Liver (tissue), 8 donors: ENCODE measurements at regions not wholly inside any gene's neighbourhood (a gene's known extent, or its start where the extent isn't known, plus 50 kb on each side); places are given as distances from the start of the nearest gene placed in this dataset.

Experiments
- DNase-seq: peaks from one replicate; pipeline ENCODE4 v3.0.0-alpha.2; 2017; ENCODE audit warnings: low spot score
- H3K27ac ChIP-seq, 2 donors: one replicate each; pipeline ENCODE4 v1.7.0; 2013; ENCODE audit warnings: inconsistent platforms in 2 of 2, low read length in 2 of 2, control low read depth in 1 of 2, low read depth in 1 of 2, mild to moderate bottlenecking in 1 of 2
- H3K27me3 ChIP-seq, 4 donors: one replicate each; pipeline versions ENCODE4 v1.6.1 to v1.7.0; 2013; ENCODE audit warnings: low read length in 3 of 4, inconsistent platforms in 1 of 4, mild to moderate bottlenecking in 1 of 4, moderate library complexity in 1 of 4; ENCODE audit not compliant: control insufficient read depth in 4 of 4, insufficient read depth in 4 of 4
- H3K36me3 ChIP-seq, 4 donors: one replicate each; pipeline versions ENCODE4 v1.6.1 to v1.7.0; 2013; ENCODE audit warnings: low read length in 3 of 4, mild to moderate bottlenecking in 3 of 4, low read depth in 1 of 4, moderate library complexity in 1 of 4; ENCODE audit not compliant: control insufficient read depth in 4 of 4, insufficient read depth in 3 of 4
- H3K4me1 ChIP-seq, 4 donors: one replicate each; pipeline versions ENCODE4 v1.6.1 to v1.7.0; 2013; ENCODE audit warnings: low read length in 3 of 4, mild to moderate bottlenecking in 3 of 4, moderate library complexity in 1 of 4; ENCODE audit not compliant: control insufficient read depth in 4 of 4, insufficient read depth in 4 of 4
- H3K4me3 ChIP-seq, 3 donors: one replicate each; pipeline versions ENCODE4 v1.6.1 to v1.7.0; 2013; ENCODE audit warnings: low read length in 3 of 3, control low read depth in 1 of 3, low read depth in 1 of 3, mild to moderate bottlenecking in 1 of 3
- H3K9ac ChIP-seq, 2 donors: one replicate each; pipeline ENCODE4 v1.7.0; 2013; ENCODE audit warnings: low read length in 2 of 2, mild to moderate bottlenecking in 2 of 2, moderate library complexity in 2 of 2, control low read depth in 1 of 2, low read depth in 1 of 2
- H3K9me3 ChIP-seq, 4 donors: one replicate each; pipeline versions ENCODE4 v1.6.1 to v1.7.0; 2013; ENCODE audit warnings: low read length in 3 of 4; ENCODE audit not compliant: control insufficient read depth in 4 of 4
- EGR1 ChIP-seq, 2 donors: IDR thresholded peaks; 2 replicates each; pipeline ENCODE4 v1.6.1; 2016 to 2018; ENCODE audit warnings: antibody characterized with exemption in 2 of 2, low read depth in 2 of 2
- FOXA1 ChIP-seq: IDR thresholded peaks from 2 replicates; pipeline ENCODE4 v1.6.1; 2016; ENCODE audit warnings: antibody characterized with exemption
- FOXA2 ChIP-seq: IDR thresholded peaks from 2 replicates; pipeline ENCODE4 v1.6.1; 2016; ENCODE audit warnings: antibody characterized with exemption
- GABPA ChIP-seq, 2 donors: IDR thresholded peaks in 1 of 2; conservative IDR thresholded peaks in 1 of 2; 2 replicates each; pipeline ENCODE4 v1.6.1; 2016; ENCODE audit warnings: antibody characterized with exemption in 2 of 2, mild to moderate bottlenecking in 1 of 2, moderate library complexity in 1 of 2
- HNF4A ChIP-seq, 2 donors: conservative IDR thresholded peaks; 2 replicates each; pipeline ENCODE4 v1.6.1; 2016; ENCODE audit warnings: antibody characterized with exemption in 2 of 2, mild to moderate bottlenecking in 2 of 2
- HNF4G ChIP-seq: IDR thresholded peaks from 2 replicates; pipeline ENCODE4 v1.6.1; 2016; ENCODE audit warnings: antibody characterized with exemption
- JUND ChIP-seq, 2 donors: IDR thresholded peaks; 2 replicates each; pipeline ENCODE4 v1.6.1; 2016; ENCODE audit warnings: antibody characterized with exemption in 2 of 2
- NR2F2 ChIP-seq: IDR thresholded peaks from 2 replicates; pipeline ENCODE4 v1.6.1; 2016; ENCODE audit warnings: antibody characterized with exemption
- RAD21 ChIP-seq, 2 donors: IDR thresholded peaks; 2 replicates each; pipeline ENCODE4 v1.6.1; 2016; ENCODE audit warnings: antibody characterized with exemption in 2 of 2, mild to moderate bottlenecking in 2 of 2
- RXRA ChIP-seq, 2 donors: IDR thresholded peaks; 2 replicates each; pipeline ENCODE4 v1.6.1; 2017 to 2018; ENCODE audit warnings: antibody characterized with exemption in 2 of 2, mild to moderate bottlenecking in 1 of 2
- SP1 ChIP-seq: IDR thresholded peaks from 2 replicates; pipeline ENCODE4 v1.6.1; 2018; ENCODE audit warnings: antibody characterized with exemption, mild to moderate bottlenecking
- TAF1 ChIP-seq: conservative IDR thresholded peaks from 2 replicates; pipeline ENCODE4 v1.6.1; 2016; ENCODE audit warnings: antibody characterized with exemption, mild to moderate bottlenecking
- YY1 ChIP-seq: IDR thresholded peaks from 2 replicates; pipeline ENCODE4 v1.6.1; 2016; ENCODE audit warnings: antibody characterized with exemption, mild to moderate bottlenecking
- WGBS: extraction: QIAGEN DNeasy Blood & Tissue Kit; methylation state at CpG from one replicate; pipeline ENCODE4 v1.1.7; 2013; 5-methylcytosine and 5-hydroxymethylcytosine counted together
- TF ChIP-seq, protein P1 (sequence below): IDR thresholded peaks from 2 replicates; pipeline ENCODE4 v1.6.1; 2016; ENCODE audit warnings: antibody characterized with exemption
- TF ChIP-seq, protein P2 (sequence below): IDR thresholded peaks from 2 replicates; pipeline ENCODE4 v1.6.1; 2016; ENCODE audit warnings: antibody characterized with exemption, mild to moderate bottlenecking
- TF ChIP-seq, protein P3 (sequence below): fragments of 150-350 bp; IDR thresholded peaks from 2 replicates; pipeline ENCODE4 v1.5.1; 2017; ENCODE audit warnings: improper control_type of control experiment, low read depth, low read length; ENCODE audit not compliant: missing input control
- TF ChIP-seq, protein P4 (sequence below): IDR thresholded peaks from 2 replicates; pipeline ENCODE4 v1.6.1; 2016; ENCODE audit warnings: antibody characterized with exemption
- TF ChIP-seq, protein P5 (sequence below): IDR thresholded peaks from 2 replicates; pipeline ENCODE4 v1.6.1; 2016; ENCODE audit warnings: antibody characterized with exemption
- donor health status: healthy.
- donor health status: healthy.
- donor health status: healthy.
- donor health status: healthy.
- donor health status: healthy.

DNA sequence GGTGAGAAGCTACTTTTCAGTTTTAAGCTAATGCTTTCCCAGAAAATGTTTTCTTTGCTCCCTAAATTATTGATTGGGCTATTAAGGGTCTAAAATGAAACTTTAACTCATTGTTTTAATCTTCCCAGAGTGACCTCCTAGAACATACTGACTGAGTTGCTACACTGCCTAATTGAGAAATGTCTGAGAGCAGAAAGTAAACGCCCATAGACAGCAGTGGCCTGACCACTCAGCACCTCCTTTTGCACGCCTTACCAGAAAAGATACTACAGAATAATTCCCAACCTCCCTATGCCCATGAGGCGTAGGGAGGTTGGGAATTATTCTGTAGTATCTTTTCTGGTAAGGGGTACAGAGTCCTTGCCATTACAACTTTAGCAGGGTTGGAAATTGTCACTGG lies 381.8 kb upstream of the LCORL start:
- Histone ChIP-seq H3K36me3 (no peaks in the 10 kb centered on the region), H3K27me3 (no peaks in the 10 kb centered on the region), H3K4me1 (no peaks in the 10 kb centered on the region), H3K9ac (no peak overlapping the region), H3K9me3 (peaks cover 0 to 3% (median 0%) of the 10 kb centered on the region in 4 donors), H3K4me3 (no peak overlapping the region), H3K27ac (no peak overlapping the region)
- no peak for DNase-seq
- 69% methylated on average over 3 of the region's 3 CpGs for WGBS
- TF ChIP-seq HNF4A (conservative IDR thresholded peaks at IDR 0.05) (no peak), RXRA (IDR thresholded peaks at IDR 0.05) (no peak), GABPA (IDR thresholded peaks at IDR 0.05 in 1 of 2, conservative IDR thresholded peaks at IDR 0.05 in 1 of 2) (no peak), FOXA2 (no peak), TAF1 (no peak), HNF4G (no peak), NR2F2 (no peak), SP1 (no peak), JUND (IDR thresholded peaks at IDR 0.05) (no peak), EGR1 (IDR thresholded peaks at IDR 0.05; ENCODE audit: low read depth in 2 of 2) (no peak)
- TF ChIP-seq, protein P1, sequence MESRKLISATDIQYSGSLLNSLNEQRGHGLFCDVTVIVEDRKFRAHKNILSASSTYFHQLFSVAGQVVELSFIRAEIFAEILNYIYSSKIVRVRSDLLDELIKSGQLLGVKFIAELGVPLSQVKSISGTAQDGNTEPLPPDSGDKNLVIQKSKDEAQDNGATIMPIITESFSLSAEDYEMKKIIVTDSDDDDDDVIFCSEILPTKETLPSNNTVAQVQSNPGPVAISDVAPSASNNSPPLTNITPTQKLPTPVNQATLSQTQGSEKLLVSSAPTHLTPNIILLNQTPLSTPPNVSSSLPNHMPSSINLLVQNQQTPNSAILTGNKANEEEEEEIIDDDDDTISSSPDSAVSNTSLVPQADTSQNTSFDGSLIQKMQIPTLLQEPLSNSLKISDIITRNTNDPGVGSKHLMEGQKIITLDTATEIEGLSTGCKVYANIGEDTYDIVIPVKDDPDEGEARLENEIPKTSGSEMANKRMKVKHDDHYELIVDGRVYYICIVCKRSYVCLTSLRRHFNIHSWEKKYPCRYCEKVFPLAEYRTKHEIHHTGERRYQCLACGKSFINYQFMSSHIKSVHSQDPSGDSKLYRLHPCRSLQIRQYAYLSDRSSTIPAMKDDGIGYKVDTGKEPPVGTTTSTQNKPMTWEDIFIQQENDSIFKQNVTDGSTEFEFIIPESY, result no peak
- TF ChIP-seq, protein P2, sequence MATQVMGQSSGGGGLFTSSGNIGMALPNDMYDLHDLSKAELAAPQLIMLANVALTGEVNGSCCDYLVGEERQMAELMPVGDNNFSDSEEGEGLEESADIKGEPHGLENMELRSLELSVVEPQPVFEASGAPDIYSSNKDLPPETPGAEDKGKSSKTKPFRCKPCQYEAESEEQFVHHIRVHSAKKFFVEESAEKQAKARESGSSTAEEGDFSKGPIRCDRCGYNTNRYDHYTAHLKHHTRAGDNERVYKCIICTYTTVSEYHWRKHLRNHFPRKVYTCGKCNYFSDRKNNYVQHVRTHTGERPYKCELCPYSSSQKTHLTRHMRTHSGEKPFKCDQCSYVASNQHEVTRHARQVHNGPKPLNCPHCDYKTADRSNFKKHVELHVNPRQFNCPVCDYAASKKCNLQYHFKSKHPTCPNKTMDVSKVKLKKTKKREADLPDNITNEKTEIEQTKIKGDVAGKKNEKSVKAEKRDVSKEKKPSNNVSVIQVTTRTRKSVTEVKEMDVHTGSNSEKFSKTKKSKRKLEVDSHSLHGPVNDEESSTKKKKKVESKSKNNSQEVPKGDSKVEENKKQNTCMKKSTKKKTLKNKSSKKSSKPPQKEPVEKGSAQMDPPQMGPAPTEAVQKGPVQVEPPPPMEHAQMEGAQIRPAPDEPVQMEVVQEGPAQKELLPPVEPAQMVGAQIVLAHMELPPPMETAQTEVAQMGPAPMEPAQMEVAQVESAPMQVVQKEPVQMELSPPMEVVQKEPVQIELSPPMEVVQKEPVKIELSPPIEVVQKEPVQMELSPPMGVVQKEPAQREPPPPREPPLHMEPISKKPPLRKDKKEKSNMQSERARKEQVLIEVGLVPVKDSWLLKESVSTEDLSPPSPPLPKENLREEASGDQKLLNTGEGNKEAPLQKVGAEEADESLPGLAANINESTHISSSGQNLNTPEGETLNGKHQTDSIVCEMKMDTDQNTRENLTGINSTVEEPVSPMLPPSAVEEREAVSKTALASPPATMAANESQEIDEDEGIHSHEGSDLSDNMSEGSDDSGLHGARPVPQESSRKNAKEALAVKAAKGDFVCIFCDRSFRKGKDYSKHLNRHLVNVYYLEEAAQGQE, result no peak
- TF ChIP-seq, protein P3, sequence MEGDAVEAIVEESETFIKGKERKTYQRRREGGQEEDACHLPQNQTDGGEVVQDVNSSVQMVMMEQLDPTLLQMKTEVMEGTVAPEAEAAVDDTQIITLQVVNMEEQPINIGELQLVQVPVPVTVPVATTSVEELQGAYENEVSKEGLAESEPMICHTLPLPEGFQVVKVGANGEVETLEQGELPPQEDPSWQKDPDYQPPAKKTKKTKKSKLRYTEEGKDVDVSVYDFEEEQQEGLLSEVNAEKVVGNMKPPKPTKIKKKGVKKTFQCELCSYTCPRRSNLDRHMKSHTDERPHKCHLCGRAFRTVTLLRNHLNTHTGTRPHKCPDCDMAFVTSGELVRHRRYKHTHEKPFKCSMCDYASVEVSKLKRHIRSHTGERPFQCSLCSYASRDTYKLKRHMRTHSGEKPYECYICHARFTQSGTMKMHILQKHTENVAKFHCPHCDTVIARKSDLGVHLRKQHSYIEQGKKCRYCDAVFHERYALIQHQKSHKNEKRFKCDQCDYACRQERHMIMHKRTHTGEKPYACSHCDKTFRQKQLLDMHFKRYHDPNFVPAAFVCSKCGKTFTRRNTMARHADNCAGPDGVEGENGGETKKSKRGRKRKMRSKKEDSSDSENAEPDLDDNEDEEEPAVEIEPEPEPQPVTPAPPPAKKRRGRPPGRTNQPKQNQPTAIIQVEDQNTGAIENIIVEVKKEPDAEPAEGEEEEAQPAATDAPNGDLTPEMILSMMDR, result no peak
- TF ChIP-seq, protein P4, sequence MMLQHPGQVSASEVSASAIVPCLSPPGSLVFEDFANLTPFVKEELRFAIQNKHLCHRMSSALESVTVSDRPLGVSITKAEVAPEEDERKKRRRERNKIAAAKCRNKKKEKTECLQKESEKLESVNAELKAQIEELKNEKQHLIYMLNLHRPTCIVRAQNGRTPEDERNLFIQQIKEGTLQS, result no peak
- TF ChIP-seq, protein P5, sequence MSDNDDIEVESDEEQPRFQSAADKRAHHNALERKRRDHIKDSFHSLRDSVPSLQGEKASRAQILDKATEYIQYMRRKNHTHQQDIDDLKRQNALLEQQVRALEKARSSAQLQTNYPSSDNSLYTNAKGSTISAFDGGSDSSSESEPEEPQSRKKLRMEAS, result no peak

DNA sequence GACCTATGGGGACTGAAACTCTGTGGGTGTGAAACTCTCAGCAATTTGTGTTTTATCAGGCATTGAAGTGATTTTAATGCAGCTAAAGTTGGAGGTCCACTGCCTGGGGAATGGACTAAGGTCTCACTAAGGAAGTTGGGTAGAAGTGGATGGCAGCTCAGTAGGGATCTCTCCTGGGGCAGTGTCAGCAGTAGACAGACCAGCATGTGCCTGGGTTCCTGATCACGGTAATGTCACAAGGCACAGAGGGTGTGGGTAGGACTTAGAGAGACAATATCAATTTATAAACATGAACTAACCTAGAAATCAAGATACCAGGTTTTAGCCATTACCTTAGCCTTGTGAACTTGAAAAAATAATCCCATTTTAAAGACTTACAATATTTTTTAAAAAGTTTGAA lies 380.3 kb upstream of the LCORL start:
- 65% methylated on average over 1 of the region's 1 CpG for WGBS
- H3K4me1 ChIP-seq, result no peaks in the 10 kb centered on the region

More for the DNA sequence above, 380.3 kb upstream of the LCORL start:
- Histone ChIP-seq H3K27me3 (no peaks in the 10 kb centered on the region), H3K9ac (no peak overlapping the region), H3K4me3 (no peak overlapping the region), H3K36me3 (no peaks in the 10 kb centered on the region), H3K9me3 (peaks cover 0 to 3% (median 0%) of the 10 kb centered on the region in 4 donors), H3K27ac (no peak overlapping the region)
- TF ChIP-seq GABPA (IDR thresholded peaks at IDR 0.05 in 1 of 2, conservative IDR thresholded peaks at IDR 0.05 in 1 of 2) (no peak), YY1 (no peak), HNF4A (conservative IDR thresholded peaks at IDR 0.05) (no peak), FOXA1 (no peak), SP1 (no peak), NR2F2 (no peak), JUND (IDR thresholded peaks at IDR 0.05) (no peak), RAD21 (IDR thresholded peaks at IDR 0.05) (no peak), RXRA (IDR thresholded peaks at IDR 0.05) (no peak)
- TF ChIP-seq, protein P2, result no peak
- TF ChIP-seq, protein P5, result no peak
- no peak for DNase-seq
